Spleen (tissue), 7 donors: ENCODE measurements at regions not wholly inside any gene's neighbourhood (a gene's known extent, or its start where the extent isn't known, plus 50 kb on each side); places are given as distances from the start of the nearest gene placed in this dataset.

Experiments used
- POLR2A ChIP-seq, 3 donors: fragments of 450-650 bp; IDR thresholded peaks; one replicate each; pipeline ENCODE4 v1.5.1; 2017; ENCODE audit warnings: antibody characterized with exemption in 3 of 3, mild to moderate bottlenecking in 1 of 3
- POLR2AphosphoS5 ChIP-seq, 3 donors: sonication (generic); formaldehyde crosslinking; IDR thresholded peaks; one replicate each; pipeline ENCODE4 v1.5.1; 2017; ENCODE audit warnings: antibody characterized with exemption in 3 of 3
- TF ChIP-seq, protein P1 (sequence below), 11 experiments: fragments of 200-600 bp in 7 of 11; fragments of 450-650 bp in 4 of 11; sonication (generic) in 4 of 11; IDR thresholded peaks in 8 of 11; conservative IDR thresholded peaks in 3 of 11; 1 replicate in 7 of 11; 2 replicates in 4 of 11; pipeline versions ENCODE4 v1.4.0 to v1.8.0; 2016 to 2021; ENCODE audit warnings: antibody characterized with exemption in 11 of 11, inconsistent platforms in 4 of 11, mild to moderate bottlenecking in 1 of 11
- donor health status: DM: no; HTN: no; CAD: no; lungs with moderate emphysema.
- donor health status: DM: no; HTN: no; CAD: no.
- donor health status: DM: no; HTN: no; CAD: no.

- TF ChIP-seq, protein P1, sequence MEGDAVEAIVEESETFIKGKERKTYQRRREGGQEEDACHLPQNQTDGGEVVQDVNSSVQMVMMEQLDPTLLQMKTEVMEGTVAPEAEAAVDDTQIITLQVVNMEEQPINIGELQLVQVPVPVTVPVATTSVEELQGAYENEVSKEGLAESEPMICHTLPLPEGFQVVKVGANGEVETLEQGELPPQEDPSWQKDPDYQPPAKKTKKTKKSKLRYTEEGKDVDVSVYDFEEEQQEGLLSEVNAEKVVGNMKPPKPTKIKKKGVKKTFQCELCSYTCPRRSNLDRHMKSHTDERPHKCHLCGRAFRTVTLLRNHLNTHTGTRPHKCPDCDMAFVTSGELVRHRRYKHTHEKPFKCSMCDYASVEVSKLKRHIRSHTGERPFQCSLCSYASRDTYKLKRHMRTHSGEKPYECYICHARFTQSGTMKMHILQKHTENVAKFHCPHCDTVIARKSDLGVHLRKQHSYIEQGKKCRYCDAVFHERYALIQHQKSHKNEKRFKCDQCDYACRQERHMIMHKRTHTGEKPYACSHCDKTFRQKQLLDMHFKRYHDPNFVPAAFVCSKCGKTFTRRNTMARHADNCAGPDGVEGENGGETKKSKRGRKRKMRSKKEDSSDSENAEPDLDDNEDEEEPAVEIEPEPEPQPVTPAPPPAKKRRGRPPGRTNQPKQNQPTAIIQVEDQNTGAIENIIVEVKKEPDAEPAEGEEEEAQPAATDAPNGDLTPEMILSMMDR (IDR thresholded peaks at IDR 0.05 in 8 of 11, conservative IDR thresholded peaks at IDR 0.05 in 3 of 11): no peak
- TF ChIP-seq POLR2AphosphoS5 (IDR thresholded peaks at IDR 0.05): no peak
- TF ChIP-seq POLR2A (IDR thresholded peaks at IDR 0.05): no peak
These were observed 111.2 kb upstream of the KIF26B start for GRCh38 chr1:245043611-245043940.
